VCaP (cell line): ENCODE measurements at regions not wholly inside any gene's neighbourhood (a gene's known extent, or its start where the extent isn't known, plus 50 kb on each side); places are given as distances from the start of the nearest gene placed in this dataset.

Experiments
- H3K27ac ChIP-seq: fragments of 450-650 bp; 2 replicates; pipeline ENCODE4 v1.5.1; 2017
- TF ChIP-seq, protein P1 (sequence below): fragments of 450-650 bp; conservative IDR thresholded peaks from 2 replicates; pipeline ENCODE4 v1.5.1; 2017; ENCODE audit warnings: mild to moderate bottlenecking, moderate library complexity

GRCh38 chr18:29077344-29077743 is 900.4 kb upstream of the CDH2 start:
- no peak overlapping the region for H3K27ac ChIP-seq
- TF ChIP-seq, protein P1, sequence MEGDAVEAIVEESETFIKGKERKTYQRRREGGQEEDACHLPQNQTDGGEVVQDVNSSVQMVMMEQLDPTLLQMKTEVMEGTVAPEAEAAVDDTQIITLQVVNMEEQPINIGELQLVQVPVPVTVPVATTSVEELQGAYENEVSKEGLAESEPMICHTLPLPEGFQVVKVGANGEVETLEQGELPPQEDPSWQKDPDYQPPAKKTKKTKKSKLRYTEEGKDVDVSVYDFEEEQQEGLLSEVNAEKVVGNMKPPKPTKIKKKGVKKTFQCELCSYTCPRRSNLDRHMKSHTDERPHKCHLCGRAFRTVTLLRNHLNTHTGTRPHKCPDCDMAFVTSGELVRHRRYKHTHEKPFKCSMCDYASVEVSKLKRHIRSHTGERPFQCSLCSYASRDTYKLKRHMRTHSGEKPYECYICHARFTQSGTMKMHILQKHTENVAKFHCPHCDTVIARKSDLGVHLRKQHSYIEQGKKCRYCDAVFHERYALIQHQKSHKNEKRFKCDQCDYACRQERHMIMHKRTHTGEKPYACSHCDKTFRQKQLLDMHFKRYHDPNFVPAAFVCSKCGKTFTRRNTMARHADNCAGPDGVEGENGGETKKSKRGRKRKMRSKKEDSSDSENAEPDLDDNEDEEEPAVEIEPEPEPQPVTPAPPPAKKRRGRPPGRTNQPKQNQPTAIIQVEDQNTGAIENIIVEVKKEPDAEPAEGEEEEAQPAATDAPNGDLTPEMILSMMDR, result no peak

DNA sequence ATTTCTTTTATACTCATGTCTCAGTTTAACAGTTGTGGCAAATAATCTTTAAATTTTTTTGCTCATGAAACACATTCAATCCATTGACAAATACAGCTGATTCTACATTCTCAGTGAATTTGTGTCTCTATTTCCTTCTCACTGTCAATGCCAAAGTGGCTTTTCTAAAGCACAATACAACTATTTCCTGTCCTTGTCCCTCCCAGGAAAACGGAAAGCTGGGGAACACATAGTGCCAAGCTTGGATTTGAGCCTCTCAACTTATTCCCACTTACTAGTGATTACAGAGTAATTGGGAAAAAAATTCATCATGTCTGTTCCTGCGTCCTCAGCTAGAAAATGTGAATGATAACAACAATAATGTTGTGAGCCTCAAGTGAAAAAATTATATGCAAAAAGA is 899.7 kb upstream of the CDH2 start:
- H3K27ac ChIP-seq, result no peak overlapping the region
- TF ChIP-seq, protein P1, result no peak

DNA sequence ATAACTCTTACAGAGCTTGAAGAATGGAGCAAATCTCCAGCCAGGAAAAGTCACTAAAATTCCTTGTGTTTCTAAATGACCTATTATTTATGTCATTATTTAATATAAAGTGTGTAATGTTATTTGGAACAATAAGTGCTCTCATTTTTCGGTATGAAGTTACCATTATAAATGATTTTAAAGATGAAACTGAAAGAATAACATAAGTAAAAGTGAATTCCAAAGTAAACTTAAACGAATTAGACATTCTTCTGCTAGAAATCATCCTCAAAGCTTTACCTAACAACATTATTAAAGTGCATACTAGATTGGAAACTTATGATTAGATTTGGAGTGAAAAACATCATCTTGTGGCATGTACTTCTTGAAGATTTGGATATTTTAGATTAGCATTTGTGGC is 897.2 kb upstream of the CDH2 start:
- no peak overlapping the region for H3K27ac ChIP-seq
- TF ChIP-seq, protein P1, result no peak

DNA sequence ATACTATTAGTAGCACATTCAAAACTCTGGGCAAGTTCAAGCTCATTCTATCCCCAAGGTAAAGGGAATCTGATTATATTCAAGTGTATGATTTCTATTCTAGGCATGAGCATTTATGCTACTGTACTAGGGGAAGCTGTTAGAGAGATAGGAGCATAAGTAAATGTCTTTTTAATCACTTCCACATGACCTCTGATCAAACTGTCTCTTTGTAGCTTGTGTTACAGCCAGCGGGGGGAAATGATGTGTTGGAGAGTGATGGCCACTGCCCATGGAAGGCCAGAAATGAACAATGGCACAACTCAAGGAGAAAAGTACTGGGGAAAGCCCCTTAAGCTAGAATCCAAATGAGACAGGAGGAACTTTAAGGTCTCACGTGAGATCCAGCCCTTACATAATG is 894.9 kb upstream of the CDH2 start:
- no peak overlapping the region for H3K27ac ChIP-seq
- TF ChIP-seq, protein P1, result no peak

GRCh38 chr18:29063346-29063745 is 886.4 kb upstream of the CDH2 start:
- TF ChIP-seq, protein P1, result no peak
- H3K27ac ChIP-seq, result no peak overlapping the region

DNA sequence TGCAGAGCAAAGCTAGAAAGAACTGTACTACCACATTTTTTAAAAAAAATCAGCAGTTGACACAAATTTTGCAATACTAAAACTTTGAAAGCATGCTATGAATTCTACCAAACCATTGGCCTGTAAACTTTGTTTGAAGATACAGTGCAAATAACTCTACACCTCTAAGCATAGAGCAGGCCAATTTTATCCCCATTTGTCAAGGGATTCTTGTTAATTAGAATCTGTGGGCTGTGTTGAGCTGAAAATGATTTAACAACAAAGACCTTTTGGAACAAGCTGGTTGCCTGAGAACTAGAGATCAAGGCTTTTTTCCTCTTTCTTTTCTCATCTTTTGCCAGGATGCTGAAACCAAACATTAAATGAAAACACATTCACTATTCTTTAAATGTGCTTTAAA is 886.0 kb upstream of the CDH2 start:
- H3K27ac ChIP-seq, result no peak overlapping the region
- TF ChIP-seq, protein P1, result no peak

GRCh38 chr18:29060349-29060748 is 883.4 kb upstream of the CDH2 start:
- TF ChIP-seq, protein P1, result no peak
- no peak overlapping the region for H3K27ac ChIP-seq

DNA sequence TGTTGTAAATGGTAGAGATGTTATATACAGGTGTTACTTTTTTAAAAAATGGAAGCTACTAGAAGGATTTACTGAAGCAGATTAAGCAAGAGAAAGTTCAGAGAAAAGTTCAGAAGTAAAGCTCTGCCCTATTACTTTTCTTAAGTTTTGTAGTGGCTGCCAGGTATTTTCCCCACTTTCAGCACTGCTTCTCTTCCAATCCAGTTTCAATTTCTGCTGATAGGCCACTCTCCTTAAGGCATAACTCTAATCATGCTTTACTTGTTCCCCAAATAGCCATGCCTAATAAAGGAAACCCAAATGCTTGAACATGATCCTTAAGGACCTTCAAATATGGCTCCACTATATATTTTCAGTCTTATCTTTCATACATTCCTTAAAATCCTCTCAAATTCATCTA is 880.8 kb upstream of the CDH2 start:
- no peak overlapping the region for H3K27ac ChIP-seq
- TF ChIP-seq, protein P1, result no peak
